GM12892 (cell line): ENCODE measurements at regions not wholly inside any gene's neighbourhood (a gene's known extent, or its start where the extent isn't known, plus 50 kb on each side); places are given as distances from the start of the nearest gene placed in this dataset.

Experiments used
- POLR2A ChIP-seq: IDR thresholded peaks from 2 replicates; pipeline ENCODE4 v1.6.1; 2011; ENCODE audit warnings: low read depth, low read length, control low read depth
- POLR2AphosphoS5 ChIP-seq: IDR thresholded peaks from 2 replicates; pipeline ENCODE4 v1.6.1; 2011; ENCODE audit warnings: low read depth, low read length, control low read depth
- TAF1 ChIP-seq: IDR thresholded peaks from 2 replicates; pipeline ENCODE4 v1.6.1; 2011; ENCODE audit warnings: low read depth, mild to moderate bottlenecking, control low read depth, low read length, borderline replicate concordance

DNA sequence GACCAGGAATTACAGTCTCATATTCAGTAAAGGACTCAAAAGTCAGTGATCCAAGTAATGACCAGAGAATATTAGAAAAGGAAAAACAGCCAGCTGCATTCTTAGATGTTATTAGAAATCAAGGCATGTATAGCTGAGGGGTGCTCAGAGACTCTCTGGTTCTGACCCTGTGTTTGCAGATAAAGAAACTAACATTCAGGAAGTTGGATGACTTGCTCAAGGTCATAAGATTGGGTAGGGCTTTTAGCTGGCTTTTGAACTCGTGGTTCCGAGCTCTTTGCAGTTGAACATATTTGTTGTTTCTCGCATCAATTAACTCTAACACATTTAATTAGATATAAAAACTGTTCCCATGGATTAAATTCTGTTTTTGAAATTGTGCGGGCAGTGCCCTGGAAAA is 62.5 kb upstream of the ENPP6 start:
- TF ChIP-seq TAF1 (no peak), POLR2AphosphoS5 (peak; percentile 1; the same call in 1 of the 2 replicates), POLR2A (no peak)
